Activated CD8-positive, alpha-beta T cell treated with anti-CD3 and anti-CD28 coated beads for 36 hours (primary cell): ENCODE measurements at regions not wholly inside any gene's neighbourhood (a gene's known extent, or its start where the extent isn't known, plus 50 kb on each side); places are given as distances from the start of the nearest gene placed in this dataset.

Source experiments
- ATAC-seq: fragments of 200-7000 bp; cut with Tn5 transposase; one replicate; pipeline ENCODE4 v1.10.0; 2021; ENCODE audit warnings: mild to moderate bottlenecking, moderate library complexity
- CTCF ChIA-PET: fragments of 350-600 bp; sonication (Branson Sonifier 250); formaldehyde crosslinking; loops from one replicate; lab custom pipeline; 2021; ENCODE audit warnings: antibody characterized with exemption; lab: Charles Lee
- POLR2A ChIA-PET: fragments of 350-600 bp; sonication (Branson Sonifier 250); formaldehyde crosslinking; loops from one replicate; lab custom pipeline; 2021; ENCODE audit warnings: antibody characterized with exemption; lab: Charles Lee
- DNase-seq: peaks from one replicate; pipeline ENCODE4 v3.0.0-alpha.2; 2020
- H3K27ac Mint-ChIP-seq: one replicate; pipeline ENCODE4 v1.8.0; 2021; ENCODE audit warnings: mild to moderate bottlenecking, mixed read lengths
- H3K27me3 Mint-ChIP-seq: one replicate; pipeline ENCODE4 v1.8.0; 2021; ENCODE audit warnings: mixed read lengths
- H3K36me3 Mint-ChIP-seq: one replicate; pipeline ENCODE4 v1.8.0; 2021; ENCODE audit warnings: low read depth, mixed read lengths
- H3K4me1 Mint-ChIP-seq: one replicate; pipeline ENCODE4 v1.8.0; 2021; ENCODE audit warnings: low read depth, mixed read lengths
- H3K4me3 Mint-ChIP-seq: one replicate; pipeline ENCODE4 v1.8.0; 2021; ENCODE audit warnings: mild to moderate bottlenecking, moderate library complexity, mixed read lengths
- H3K9me3 Mint-ChIP-seq: one replicate; pipeline ENCODE4 v1.8.0; 2021; ENCODE audit warnings: mixed read lengths
- intact Hi-C: fragments of 100-400 bp; cut with micrococcal nuclease; formaldehyde crosslinking; loops from one replicate; pipeline ENCODE4 v1.10.0; 2022
- TF ChIP-seq, protein P1 (sequence below): fragments of 200-600 bp; IDR thresholded peaks from one replicate; pipeline ENCODE4 v1.8.0; 2022; ENCODE audit warnings: antibody characterized with exemption, mild to moderate bottlenecking

DNA sequence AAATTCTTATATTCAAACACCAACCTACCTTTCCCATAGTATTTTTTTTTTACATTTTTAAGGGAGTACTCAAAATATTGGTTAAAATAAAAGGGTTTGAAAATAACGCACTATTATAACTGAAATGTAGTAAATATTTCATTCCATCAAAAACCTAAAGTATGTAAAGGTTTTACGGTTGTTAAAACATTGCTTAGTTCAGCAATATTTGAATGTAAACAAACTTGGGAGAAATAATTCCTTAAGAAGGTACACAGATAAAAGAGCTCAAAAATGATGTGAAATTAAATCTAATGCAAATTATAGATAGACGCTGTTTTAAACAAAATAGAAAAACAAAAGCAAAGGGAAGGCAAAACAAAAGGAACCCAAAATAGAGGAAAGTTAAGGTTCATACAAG is 1476.9 kb downstream of the PCDH18 start:
- no peak overlapping the region for H3K4me3 Mint-ChIP-seq
- no peaks in the 10 kb centered on the region for H3K27me3 Mint-ChIP-seq
- ChIA-PET POLR2A (no interaction called here), CTCF (no interaction called here)
- H3K27ac Mint-ChIP-seq, result no peak overlapping the region
- ATAC-seq, result no peak
- H3K9me3 Mint-ChIP-seq, result peaks cover 2% of the 10 kb centered on the region
- no peaks in the 10 kb centered on the region for H3K36me3 Mint-ChIP-seq
- intact Hi-C loops, result no loop called here
- no peaks in the 10 kb centered on the region for H3K4me1 Mint-ChIP-seq
- TF ChIP-seq, protein P1, sequence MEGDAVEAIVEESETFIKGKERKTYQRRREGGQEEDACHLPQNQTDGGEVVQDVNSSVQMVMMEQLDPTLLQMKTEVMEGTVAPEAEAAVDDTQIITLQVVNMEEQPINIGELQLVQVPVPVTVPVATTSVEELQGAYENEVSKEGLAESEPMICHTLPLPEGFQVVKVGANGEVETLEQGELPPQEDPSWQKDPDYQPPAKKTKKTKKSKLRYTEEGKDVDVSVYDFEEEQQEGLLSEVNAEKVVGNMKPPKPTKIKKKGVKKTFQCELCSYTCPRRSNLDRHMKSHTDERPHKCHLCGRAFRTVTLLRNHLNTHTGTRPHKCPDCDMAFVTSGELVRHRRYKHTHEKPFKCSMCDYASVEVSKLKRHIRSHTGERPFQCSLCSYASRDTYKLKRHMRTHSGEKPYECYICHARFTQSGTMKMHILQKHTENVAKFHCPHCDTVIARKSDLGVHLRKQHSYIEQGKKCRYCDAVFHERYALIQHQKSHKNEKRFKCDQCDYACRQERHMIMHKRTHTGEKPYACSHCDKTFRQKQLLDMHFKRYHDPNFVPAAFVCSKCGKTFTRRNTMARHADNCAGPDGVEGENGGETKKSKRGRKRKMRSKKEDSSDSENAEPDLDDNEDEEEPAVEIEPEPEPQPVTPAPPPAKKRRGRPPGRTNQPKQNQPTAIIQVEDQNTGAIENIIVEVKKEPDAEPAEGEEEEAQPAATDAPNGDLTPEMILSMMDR, result no peak
- no peak for DNase-seq

DNA sequence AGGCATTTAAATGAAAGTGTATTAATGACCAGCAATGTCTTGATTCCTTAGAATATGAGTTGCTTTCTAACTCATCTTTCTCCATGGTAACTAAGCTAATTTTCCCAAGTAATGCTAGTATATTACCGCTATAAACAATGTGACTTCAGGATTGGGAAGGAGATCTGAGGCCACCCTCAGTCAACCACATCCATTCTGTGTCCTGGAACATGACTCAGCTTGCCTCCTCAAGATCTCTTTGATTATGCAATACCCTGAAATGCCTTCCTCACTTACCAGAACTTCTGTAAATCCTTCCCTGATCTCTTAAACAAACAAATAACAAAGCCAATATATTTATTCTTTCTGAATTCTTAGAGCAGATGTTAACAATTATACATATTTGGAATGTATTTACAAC is 1495.5 kb downstream of the PCDH18 start:
- Mint-ChIP-seq H3K36me3 (no peaks in the 10 kb centered on the region), H3K9me3 (no peaks in the 10 kb centered on the region), H3K27ac (no peak overlapping the region), H3K4me3 (no peak overlapping the region), H3K4me1 (no peaks in the 10 kb centered on the region), H3K27me3 (no peaks in the 10 kb centered on the region)
- no peak for DNase-seq
- intact Hi-C loops, result no loop called here
- ChIA-PET CTCF (no interaction called here), POLR2A (no interaction called here)
- no peak for ATAC-seq
- TF ChIP-seq, protein P1, result no peak

DNA sequence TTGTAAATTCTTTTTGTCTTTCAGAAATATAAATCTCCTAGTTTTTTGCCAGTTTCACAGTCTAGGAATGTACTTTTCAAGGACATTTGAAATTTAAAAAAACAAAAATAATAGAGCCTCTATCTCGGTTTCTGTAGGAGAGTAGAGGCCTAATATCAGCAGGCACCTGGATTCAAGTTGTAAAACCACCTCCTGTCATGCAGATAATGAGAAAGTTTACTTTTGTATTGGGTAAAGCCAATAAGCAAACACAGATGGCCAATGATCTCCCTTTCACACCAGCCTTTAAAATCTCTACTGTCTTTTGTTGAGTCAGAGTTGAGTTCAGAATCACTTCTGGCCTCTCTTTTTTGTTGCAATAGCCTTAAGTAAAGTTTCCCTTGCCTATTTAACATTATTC is 1499.9 kb downstream of the PCDH18 start:
- no peaks in the 10 kb centered on the region for H3K9me3 Mint-ChIP-seq
- ChIA-PET POLR2A (interaction anchor here (0.6 kb wide), 1 partner anchor 306 kb away, joined by 3 read pairs; no protein-coding TSS in a partner anchor), CTCF (no interaction called here)
- no peaks in the 10 kb centered on the region for H3K4me1 Mint-ChIP-seq
- no peak overlapping the region for H3K27ac Mint-ChIP-seq
- no peak overlapping the region for H3K4me3 Mint-ChIP-seq
- TF ChIP-seq, protein P1, result no peak
- DNase-seq (no peak), ATAC-seq (no peak)
- no peaks in the 10 kb centered on the region for H3K36me3 Mint-ChIP-seq
- intact Hi-C loops, result no loop called here
- H3K27me3 Mint-ChIP-seq, result no peaks in the 10 kb centered on the region

DNA sequence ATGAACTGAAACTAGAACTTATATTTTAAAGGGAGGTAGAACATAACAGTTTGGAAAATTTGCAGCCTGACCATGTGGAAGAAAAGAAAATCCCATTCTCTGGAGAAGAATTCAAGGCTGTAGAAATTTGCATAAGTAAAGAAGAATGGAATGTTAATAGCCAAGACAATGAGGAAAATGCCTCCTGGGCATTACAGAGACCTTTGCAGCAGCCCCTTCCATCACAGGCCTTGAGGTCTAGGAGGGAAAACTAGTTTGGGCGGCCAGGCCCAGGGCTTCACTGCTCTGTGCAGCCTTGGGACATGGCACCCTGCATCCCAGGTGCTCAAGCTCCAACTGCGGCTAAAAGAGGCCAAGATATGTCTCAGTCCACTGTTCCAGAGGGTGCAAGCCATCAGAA is 1506.8 kb downstream of the PCDH18 start:
- Mint-ChIP-seq H3K4me3 (no peak overlapping the region), H3K4me1 (no peaks in the 10 kb centered on the region), H3K36me3 (no peaks in the 10 kb centered on the region), H3K27ac (no peak overlapping the region), H3K9me3 (peaks cover 3% of the 10 kb centered on the region), H3K27me3 (no peaks in the 10 kb centered on the region)
- intact Hi-C loops, result no loop called here
- ATAC-seq (no peak), DNase-seq (no peak)
- TF ChIP-seq, protein P1, result no peak
- ChIA-PET POLR2A (no interaction called here), CTCF (no interaction called here)

DNA sequence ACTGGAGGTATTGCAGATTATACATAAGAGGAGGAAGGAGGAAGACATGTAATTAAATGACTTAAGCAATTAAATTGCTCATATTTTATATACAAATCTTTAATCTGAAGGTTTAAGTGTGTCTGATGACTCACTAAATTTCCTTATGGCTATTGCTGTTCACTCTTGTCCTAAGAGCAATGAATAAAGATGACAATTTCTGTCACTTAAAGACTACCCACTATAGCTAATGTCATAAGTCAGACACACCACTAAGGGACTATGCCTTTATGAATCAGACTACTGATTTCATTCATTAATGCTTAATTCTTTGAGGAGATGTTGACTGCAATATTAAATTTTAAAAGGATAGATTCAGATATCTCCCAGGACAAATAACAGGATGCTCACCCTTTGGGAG is 1514.7 kb downstream of the PCDH18 start:
- TF ChIP-seq, protein P1, result no peak
- ChIA-PET POLR2A (no interaction called here), CTCF (no interaction called here)
- Mint-ChIP-seq H3K27ac (no peak overlapping the region), H3K4me1 (no peaks in the 10 kb centered on the region), H3K9me3 (peaks cover 3% of the 10 kb centered on the region), H3K4me3 (no peak overlapping the region), H3K27me3 (no peaks in the 10 kb centered on the region), H3K36me3 (no peaks in the 10 kb centered on the region)
- no peak for DNase-seq
- no peak for ATAC-seq
- intact Hi-C loops, result no loop called here
